ENCODE measurements at regions not wholly inside any gene's neighbourhood (a gene's known extent, or its start where the extent isn't known, plus 50 kb on each side); places are given as distances from the start of the nearest gene placed in this dataset.

DNA sequence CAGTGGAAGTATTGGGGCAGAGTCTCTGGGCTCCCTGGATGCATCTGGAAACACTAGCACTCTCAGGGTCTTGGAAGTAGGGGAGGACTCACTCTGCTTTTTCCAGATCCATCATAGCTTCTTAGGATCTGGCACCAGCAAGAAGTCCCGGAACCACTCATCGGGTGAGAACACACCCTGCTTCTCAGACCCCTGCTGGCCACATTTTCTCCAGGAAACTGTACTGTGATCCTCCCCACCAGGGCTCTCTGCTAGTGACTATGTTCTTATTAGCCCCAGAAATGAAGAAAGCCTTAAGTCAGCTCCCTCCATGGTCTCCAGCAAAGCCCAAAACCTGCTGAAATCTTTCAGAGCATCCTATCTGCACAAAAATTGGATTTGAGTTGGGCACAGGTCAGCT, 197.3 kb upstream of the GADL1 start:
- TF ChIP-seq, protein P1, sequence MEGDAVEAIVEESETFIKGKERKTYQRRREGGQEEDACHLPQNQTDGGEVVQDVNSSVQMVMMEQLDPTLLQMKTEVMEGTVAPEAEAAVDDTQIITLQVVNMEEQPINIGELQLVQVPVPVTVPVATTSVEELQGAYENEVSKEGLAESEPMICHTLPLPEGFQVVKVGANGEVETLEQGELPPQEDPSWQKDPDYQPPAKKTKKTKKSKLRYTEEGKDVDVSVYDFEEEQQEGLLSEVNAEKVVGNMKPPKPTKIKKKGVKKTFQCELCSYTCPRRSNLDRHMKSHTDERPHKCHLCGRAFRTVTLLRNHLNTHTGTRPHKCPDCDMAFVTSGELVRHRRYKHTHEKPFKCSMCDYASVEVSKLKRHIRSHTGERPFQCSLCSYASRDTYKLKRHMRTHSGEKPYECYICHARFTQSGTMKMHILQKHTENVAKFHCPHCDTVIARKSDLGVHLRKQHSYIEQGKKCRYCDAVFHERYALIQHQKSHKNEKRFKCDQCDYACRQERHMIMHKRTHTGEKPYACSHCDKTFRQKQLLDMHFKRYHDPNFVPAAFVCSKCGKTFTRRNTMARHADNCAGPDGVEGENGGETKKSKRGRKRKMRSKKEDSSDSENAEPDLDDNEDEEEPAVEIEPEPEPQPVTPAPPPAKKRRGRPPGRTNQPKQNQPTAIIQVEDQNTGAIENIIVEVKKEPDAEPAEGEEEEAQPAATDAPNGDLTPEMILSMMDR (IDR thresholded peaks at IDR 0.05) = no peak
- no peak for TF ChIP-seq POLR2A (IDR thresholded peaks at IDR 0.05)

All from Peyer's patch (tissue), 4 donors.